ENCODE measurements at regions not wholly inside any gene's neighbourhood (a gene's known extent, or its start where the extent isn't known, plus 50 kb on each side); places are given as distances from the start of the nearest gene placed in this dataset.

- intact Hi-C loops (cut with DNase I): no loop called here
These were observed 425.5 kb upstream of the CDH2 start for GRCh38 chr18:28602391-28602790.

GRCh38 chr18:28594034-28594433 is 417.1 kb upstream of the CDH2 start:
- WGBS, 2 donors: 57 to 64% methylated on average over 4 of the region's 4 CpGs
- intact Hi-C loops (cut with DNase I): no loop called here
- no peaks in the 10 kb centered on the region for H3K36me3 ChIP-seq (replicated peaks in 1 of 2; ENCODE audit: insufficient read depth in 1 of 2, low read depth in 2 of 2)
- DNase-seq (no peak), ATAC-seq (no peak)
- H3K4me3 ChIP-seq: no peak overlapping the region
- H3K4me1 ChIP-seq: no peaks in the 10 kb centered on the region
- no peak for TF ChIP-seq CTCF (IDR thresholded peaks at IDR 0.05)
- no peak for TF ChIP-seq POLR2A (IDR thresholded peaks at IDR 0.05)
- no peaks in the 10 kb centered on the region for H3K27me3 ChIP-seq
- H3K9me3 ChIP-seq: no peaks in the 10 kb centered on the region
- H3K27ac ChIP-seq: no peak overlapping the region

More at GRCh38 chr18:28602391-28602790, 425.5 kb upstream of the CDH2 start:
- no peaks in the 10 kb centered on the region for H3K27me3 ChIP-seq
- H3K27ac ChIP-seq: no peak overlapping the region
- TF ChIP-seq CTCF (IDR thresholded peaks at IDR 0.05) (no peak), POLR2A (IDR thresholded peaks at IDR 0.05) (no peak)
- no peaks in the 10 kb centered on the region for H3K4me1 ChIP-seq
- no peak for DNase-seq
- no peaks in the 10 kb centered on the region for H3K36me3 ChIP-seq (replicated peaks in 1 of 2; ENCODE audit: insufficient read depth in 1 of 2, low read depth in 2 of 2)
- no peaks in the 10 kb centered on the region for H3K9me3 ChIP-seq
- no peak overlapping the region for H3K4me3 ChIP-seq
- no peak for ATAC-seq

- intact Hi-C loops (cut with DNase I): no loop called here
- ATAC-seq (no peak), DNase-seq (no peak)
- H3K4me1 ChIP-seq: no peaks in the 10 kb centered on the region
- no peaks in the 10 kb centered on the region for H3K27me3 ChIP-seq
- no peaks in the 10 kb centered on the region for H3K9me3 ChIP-seq
- no peaks in the 10 kb centered on the region for H3K36me3 ChIP-seq (replicated peaks in 1 of 2; ENCODE audit: insufficient read depth in 1 of 2, low read depth in 2 of 2)
- H3K4me3 ChIP-seq: no peak overlapping the region
- no peak overlapping the region for H3K27ac ChIP-seq
- WGBS, 2 donors: 45 to 76% methylated on average over 1 of the region's 1 CpG
- TF ChIP-seq POLR2A (IDR thresholded peaks at IDR 0.05) (no peak), CTCF (IDR thresholded peaks at IDR 0.05) (no peak)
These were observed 412.1 kb upstream of the CDH2 start for GRCh38 chr18:28588884-28589549.

- WGBS, 2 donors: 37 to 48% methylated on average over 5 of the region's 5 CpGs
- no peak for ATAC-seq
- Histone ChIP-seq H3K9me3 (no peaks in the 10 kb centered on the region), H3K4me3 (no peak overlapping the region), H3K4me1 (no peaks in the 10 kb centered on the region), H3K36me3 (replicated peaks in 1 of 2; ENCODE audit: insufficient read depth in 1 of 2, low read depth in 2 of 2) (no peaks in the 10 kb centered on the region), H3K27ac (no peak overlapping the region), H3K27me3 (no peaks in the 10 kb centered on the region)
- DNase-seq: no peak
- TF ChIP-seq CTCF (IDR thresholded peaks at IDR 0.05) (no peak), POLR2A (IDR thresholded peaks at IDR 0.05) (no peak)
- intact Hi-C loops (cut with DNase I): no loop called here
These were observed 407.8 kb upstream of the CDH2 start for GRCh38 chr18:28584731-28585130.

- H3K27ac ChIP-seq: no peak overlapping the region
- 61 to 78% methylated on average over 2 of the region's 2 CpGs for WGBS, 2 donors
- no peak for ATAC-seq
- no peaks in the 10 kb centered on the region for H3K27me3 ChIP-seq
- no peak for DNase-seq
- intact Hi-C loops (cut with DNase I): no loop called here
- TF ChIP-seq POLR2A (IDR thresholded peaks at IDR 0.05): no peak
- TF ChIP-seq CTCF (IDR thresholded peaks at IDR 0.05): no peak
- no peak overlapping the region for H3K4me3 ChIP-seq
- no peaks in the 10 kb centered on the region for H3K36me3 ChIP-seq (replicated peaks in 1 of 2; ENCODE audit: insufficient read depth in 1 of 2, low read depth in 2 of 2)
- H3K4me1 ChIP-seq: no peaks in the 10 kb centered on the region
- no peaks in the 10 kb centered on the region for H3K9me3 ChIP-seq
These were observed 405.8 kb upstream of the CDH2 start for GRCh38 chr18:28582724-28583123.

Data from body of pancreas (tissue), 4 donors.